NOMO-1 treated with dmso at 0.1 percent for 144 hours (cell line): ENCODE measurements at regions not wholly inside any gene's neighbourhood (a gene's known extent, or its start where the extent isn't known, plus 50 kb on each side); places are given as distances from the start of the nearest gene placed in this dataset.

Experiments used
- DNase-seq: peaks from one replicate; lab custom pipeline; 2025; ENCODE audit not compliant: unreplicated experiment; lab: John Stamatoyannopoulos, UW

GRCh38 chr2:82307511-82307910 is 2003.0 kb upstream of the LRRTM1 start:
- no peak for DNase-seq

- DNase-seq = no peak
Measured at GRCh38 chr2:82301506-82301905, 1997.0 kb upstream of the LRRTM1 start.

GRCh38 chr2:82289446-82289845 is 1984.9 kb upstream of the LRRTM1 start:
- DNase-seq = no peak

DNA sequence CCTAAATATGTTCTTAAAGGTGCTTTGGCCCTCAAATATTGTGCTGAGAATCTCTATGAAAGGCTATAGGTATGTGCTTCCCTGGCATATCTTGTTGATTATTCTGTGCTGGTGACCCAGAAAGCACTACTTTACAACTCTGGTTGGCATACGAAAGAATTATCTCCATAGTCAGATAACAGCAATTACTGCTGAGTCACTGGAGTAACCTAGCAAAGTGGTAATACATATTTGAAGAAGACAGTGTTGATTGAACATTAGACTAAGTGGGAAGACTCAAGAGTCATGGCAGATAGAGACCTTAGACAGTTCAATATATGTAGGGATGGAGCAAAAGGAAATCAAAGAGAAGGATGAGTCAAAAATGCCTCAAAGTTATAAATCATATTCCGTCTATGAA is 1978.5 kb upstream of the LRRTM1 start:
- DNase-seq = no peak

- DNase-seq = no peak
Measured at GRCh38 chr2:82282111-82282882, 1977.7 kb upstream of the LRRTM1 start.

DNA sequence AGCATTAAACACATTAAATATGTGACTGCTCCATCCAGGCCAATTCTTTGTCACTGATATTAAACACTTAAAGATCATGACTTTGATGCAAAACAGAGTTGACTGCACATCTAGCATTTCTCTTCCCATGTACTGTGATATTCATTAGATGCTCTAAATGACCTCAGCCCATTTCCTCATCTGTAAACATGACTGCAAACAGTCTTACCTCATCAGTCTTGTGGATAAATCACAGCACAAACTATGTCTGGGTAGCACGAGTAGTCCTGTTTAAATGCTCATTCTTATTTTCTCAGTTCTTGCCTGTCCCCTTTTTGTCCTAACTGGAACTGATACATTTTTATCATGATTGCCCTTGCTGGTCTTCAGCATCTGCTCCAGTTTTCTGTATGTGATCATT is 1974.8 kb upstream of the LRRTM1 start:
- DNase-seq = no peak

- no peak for DNase-seq
Measured at GRCh38 chr2:82278416-82278815, 1973.9 kb upstream of the LRRTM1 start.

DNA sequence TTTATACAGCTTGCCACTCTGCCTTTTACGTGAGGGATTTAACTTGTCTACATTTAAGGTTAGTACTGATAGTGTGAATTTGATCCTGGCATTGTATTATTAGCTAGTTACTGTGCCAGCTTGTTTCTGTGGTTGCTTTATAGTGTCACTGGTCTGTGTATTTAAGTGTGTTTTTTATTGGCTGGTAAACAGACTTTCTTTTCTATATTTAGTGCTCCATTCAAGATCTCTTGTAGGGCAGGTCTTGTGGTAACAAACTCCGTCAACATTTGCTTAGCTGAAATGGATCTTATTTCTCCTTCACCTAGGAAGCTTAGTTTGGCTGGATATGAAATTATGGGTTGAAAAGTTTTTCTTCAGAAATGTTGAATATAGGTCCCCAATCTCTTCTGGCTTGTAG is 1971.0 kb upstream of the LRRTM1 start:
- DNase-seq = no peak

DNA sequence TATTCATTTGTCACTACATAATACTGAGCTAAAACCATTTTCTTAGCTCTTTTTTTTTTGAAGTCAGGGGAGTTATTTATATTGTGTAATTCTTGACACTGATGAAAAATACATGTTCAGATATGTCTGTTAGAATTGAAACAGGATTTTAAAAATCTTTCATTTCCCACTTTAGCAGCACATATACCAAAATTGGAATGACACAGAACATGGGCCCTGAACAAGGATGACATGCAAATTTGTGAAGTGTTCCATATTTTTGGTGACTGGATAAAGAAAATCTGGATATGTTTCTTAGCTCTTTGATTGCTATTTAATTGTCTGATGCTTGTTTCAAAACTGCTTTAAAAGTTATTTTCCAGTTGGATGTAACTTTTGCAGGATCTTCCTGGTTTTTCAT is 1963.9 kb upstream of the LRRTM1 start:
- no peak for DNase-seq

- no peak for DNase-seq
Measured at GRCh38 chr2:82260521-82260920, 1956.0 kb upstream of the LRRTM1 start.

DNA sequence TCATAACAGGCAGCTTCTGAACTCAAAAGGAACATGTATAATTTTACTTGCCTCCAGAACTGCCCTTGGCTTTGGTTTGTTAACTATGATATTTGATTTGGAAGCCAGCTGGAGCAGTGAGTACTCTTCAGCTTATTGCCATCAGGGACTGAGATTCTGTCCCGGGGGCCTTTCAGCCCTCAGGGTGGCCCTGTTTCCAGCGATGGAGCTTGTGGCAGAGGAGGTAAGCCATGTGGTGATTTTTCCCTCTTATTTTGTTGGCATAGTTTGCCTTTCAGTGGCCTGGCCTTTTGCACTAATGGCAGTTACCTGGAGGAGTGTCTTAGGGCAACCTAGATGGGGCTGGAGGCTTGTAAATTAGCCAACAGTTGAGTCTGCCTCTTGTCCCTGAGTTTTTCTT is 1955.0 kb upstream of the LRRTM1 start:
- no peak for DNase-seq

DNA sequence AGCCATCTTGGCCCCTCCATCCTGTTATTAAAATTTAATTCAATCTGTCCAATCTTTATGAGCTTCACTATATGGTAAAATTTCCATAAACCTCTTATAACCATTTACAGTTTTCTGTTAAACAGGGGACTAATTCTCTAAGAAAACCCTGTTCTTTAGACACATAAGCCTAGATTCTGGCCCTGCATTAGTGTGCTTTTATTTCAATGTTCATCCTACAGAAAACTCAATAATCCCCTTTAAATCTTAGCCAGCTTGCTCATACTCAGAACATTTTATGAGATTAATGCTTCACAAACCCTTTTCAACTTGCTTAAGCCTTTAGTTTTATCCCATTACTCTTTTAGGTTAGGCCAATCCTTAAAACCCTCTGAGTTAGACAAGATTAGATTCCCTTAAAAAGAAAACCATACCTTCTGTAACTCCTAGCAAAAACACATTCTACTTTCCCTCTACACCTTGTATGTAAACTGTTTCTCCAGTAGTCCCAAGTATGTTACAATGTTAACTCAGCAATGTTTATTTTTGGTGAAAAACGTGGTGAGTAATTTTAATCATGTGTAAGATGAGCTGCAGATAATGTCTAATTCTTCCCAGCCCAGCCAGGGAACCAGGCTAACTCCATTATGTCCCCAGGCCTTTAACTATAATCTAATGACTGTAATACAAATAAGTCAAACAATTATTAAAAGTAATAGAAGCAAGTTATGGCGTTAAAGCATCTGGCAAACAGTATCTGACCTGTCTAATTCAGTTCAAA is 1953.4 kb upstream of the LRRTM1 start:
- no peak for DNase-seq

DNA sequence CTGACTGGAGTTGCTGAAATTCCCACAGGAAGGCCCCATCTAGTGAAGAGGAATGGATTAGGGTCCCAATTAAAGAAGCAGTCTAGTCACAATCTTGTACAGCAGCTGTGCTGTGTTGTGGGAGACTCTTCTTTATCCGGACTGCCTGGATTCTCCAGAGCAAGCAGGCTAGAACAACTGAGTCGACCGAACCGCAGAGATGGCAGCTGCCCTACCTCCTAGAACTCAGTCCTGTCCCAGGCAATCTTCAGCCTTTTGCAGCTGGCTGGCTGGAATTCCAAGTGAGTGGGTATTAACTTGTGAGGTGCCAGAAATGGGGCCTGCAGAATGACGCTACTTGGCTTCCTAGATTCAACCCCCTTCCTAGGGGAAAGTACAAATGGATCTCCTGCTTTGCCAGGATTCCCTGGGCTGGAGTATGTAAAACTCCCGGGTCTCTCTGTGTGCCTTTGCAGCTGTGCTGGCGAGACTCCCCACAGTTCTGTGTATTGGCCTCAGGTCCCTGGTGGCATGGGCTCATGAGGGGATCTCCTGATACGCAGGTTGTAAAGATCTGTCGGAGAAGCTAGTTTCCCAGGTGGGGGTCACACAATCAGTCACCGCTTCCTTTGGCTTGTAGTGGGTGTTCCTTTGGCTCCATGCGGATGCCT is 1952.6 kb upstream of the LRRTM1 start:
- DNase-seq = no peak

DNA sequence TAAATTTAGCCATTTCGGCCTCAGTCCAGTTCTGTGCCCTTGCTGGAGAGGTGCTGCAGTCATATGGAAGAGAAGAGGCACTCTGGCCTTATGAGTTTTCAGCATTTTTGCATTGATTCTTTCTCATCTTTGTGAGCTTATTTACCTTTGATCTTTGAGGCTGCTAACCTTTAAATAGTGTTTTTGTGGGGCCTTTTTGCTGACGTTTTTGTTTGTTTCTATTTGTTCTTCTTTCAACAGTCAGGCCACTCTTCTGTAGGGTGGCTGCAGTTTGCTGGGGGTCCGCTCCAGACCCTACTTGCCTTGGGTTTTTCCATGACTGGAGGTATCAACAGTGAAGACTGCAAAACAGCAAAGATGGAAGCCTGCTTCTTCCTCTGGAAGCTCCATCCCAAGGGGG is 1951.7 kb upstream of the LRRTM1 start:
- no peak for DNase-seq

GRCh38 chr2:82254728-82255127 is 1950.2 kb upstream of the LRRTM1 start:
- DNase-seq = no peak

GRCh38 chr2:82246220-82246775 is 1941.7 kb upstream of the LRRTM1 start:
- no peak for DNase-seq

- no peak for DNase-seq
Measured at GRCh38 chr2:82239176-82239575, 1934.6 kb upstream of the LRRTM1 start.

DNA sequence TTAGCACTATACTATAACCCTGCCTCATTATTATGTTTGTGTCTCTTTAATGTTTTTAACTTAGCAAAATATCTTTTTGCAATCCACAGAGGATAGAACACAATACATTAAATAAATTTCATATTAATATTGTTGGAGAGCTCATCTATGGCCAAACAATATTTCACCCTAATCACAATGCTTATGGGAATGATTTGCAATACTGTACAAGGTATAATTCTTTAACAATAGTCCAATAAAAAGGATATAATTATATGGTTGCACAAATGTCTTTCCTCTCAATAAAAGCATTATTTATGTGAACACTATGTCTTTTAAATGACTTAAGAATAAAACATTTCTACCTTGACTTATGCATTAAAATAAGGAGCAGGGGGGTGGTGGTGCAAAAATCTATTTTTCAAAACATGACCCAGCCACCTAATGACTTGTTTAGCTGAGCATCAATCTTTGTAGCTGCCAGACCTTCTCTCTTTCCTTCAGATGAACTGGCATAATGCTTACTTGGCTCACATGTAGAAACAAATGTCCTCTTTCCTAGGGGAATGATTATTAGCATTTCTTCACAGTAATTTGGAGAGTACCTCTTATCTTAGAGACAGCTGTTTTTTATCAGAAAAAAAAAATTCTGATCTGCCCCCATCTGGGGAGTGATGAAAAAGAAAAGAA is 1933.6 kb upstream of the LRRTM1 start:
- no peak for DNase-seq

- no peak for DNase-seq
Measured at GRCh38 chr2:82234283-82234874, 1929.8 kb upstream of the LRRTM1 start.

- no peak for DNase-seq
Measured at GRCh38 chr2:82233806-82234205, 1929.3 kb upstream of the LRRTM1 start.

DNA sequence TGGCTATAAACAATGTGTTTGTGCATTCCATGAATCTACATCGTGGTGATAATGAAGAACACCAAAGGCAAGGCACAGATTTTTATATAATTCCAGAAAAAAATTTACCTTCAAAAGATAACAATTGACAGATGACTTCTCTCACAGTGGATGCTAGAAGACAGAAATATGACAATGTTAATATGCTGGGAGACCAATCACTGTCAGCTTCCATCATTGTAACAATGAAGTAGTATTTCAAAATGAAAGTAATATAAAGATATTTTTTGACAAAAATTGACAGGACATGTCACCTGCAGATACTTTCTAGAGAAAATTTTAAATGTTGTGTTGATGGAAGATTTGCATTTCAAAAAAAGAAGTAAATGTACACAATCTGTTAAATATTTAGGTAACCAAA is 1925.9 kb upstream of the LRRTM1 start:
- no peak for DNase-seq
